ENCODE measurements at regions not wholly inside any gene's neighbourhood (a gene's known extent, or its start where the extent isn't known, plus 50 kb on each side); places are given as distances from the start of the nearest gene placed in this dataset.

DNA sequence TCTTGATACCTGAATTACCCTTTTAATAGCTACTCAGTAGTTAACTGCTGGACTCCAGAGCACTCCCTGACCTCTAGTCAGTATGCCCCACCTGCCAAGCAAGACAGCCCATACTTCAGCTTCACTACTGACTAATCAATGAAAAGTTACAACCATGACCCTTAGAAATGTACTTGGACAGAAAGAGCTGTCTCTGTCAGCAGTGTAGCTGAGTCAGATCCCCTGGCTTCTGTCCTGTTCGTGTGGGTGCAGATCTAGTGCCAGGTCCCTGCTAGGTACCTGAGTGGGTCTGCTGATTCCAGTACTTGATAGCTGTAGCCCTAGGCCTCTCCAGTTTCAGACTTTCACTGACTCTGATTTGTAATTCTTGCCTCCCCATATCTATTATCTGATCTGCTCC lies 265.8 kb upstream of the POU2AF2 start:
- TF ChIP-seq CTCF (IDR thresholded peaks at IDR 0.05; ENCODE audit: insufficient read depth, missing control alignments), result no peak
- no peak for DNase-seq (ENCODE audit: insufficient read length, low spot score)
- FAIRE-seq, result no peak

- no peak for FAIRE-seq
- no peak for TF ChIP-seq CTCF (IDR thresholded peaks at IDR 0.05; ENCODE audit: insufficient read depth, missing control alignments)
- no peak for DNase-seq (ENCODE audit: insufficient read length, low spot score)
Observed at GRCh38 chr11:110977661-110978060, 265.4 kb upstream of the ARHGAP20 start.

GRCh38 chr11:110974731-110975130 lies 262.5 kb upstream of the ARHGAP20 start:
- TF ChIP-seq CTCF (IDR thresholded peaks at IDR 0.05; ENCODE audit: insufficient read depth, missing control alignments), result no peak
- DNase-seq (ENCODE audit: insufficient read length, low spot score), result no peak
- FAIRE-seq, result no peak

GRCh38 chr11:110973401-110973980 lies 261.3 kb upstream of the ARHGAP20 start:
- DNase-seq (ENCODE audit: insufficient read length, low spot score) (no peak), FAIRE-seq (no peak)
- TF ChIP-seq CTCF (IDR thresholded peaks at IDR 0.05; ENCODE audit: insufficient read depth, missing control alignments), result no peak

DNA sequence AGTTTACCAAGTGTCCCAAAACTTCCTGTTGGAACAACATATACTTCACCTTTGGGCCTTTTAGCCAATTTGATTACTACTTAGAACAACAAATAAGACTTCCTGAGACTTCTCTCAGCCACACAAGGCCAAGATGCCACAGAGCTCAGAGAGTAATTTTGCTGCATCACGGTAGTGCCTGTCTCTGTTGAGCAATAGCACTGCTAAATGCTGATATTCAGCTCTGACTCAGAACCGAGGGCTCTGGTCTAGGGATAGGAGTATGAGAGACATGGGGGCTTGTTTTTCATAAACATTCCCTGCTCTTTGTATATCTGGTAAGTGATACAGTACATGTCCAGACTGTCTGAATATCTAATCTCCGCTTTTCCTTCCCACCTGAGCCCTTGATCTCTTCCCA lies 260.4 kb upstream of the ARHGAP20 start:
- no peak for TF ChIP-seq CTCF (IDR thresholded peaks at IDR 0.05; ENCODE audit: insufficient read depth, missing control alignments)
- FAIRE-seq (no peak), DNase-seq (ENCODE audit: insufficient read length, low spot score) (no peak)

DNA sequence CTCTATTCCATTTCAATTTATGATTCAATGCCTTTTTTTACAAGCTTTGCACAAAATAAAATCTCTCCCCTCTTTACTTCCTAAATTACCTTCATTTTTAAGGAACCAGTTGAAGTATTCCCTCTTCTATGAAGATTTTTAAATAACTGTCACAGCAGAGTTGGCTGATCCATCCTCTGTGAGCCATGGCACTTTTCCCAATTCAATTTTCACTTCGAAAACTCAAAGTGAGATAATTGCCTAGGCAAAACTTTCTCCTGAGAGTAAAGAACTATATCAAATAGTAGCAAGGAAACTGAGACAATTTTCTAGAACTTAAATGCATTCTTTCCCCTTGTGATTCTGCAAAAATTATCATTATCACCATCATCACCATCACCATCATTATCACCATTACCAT lies 259.9 kb upstream of the ARHGAP20 start:
- FAIRE-seq, result no peak
- no peak for DNase-seq (ENCODE audit: insufficient read length, low spot score)
- TF ChIP-seq CTCF (IDR thresholded peaks at IDR 0.05; ENCODE audit: insufficient read depth, missing control alignments), result no peak

- DNase-seq (ENCODE audit: insufficient read length, low spot score) (no peak), FAIRE-seq (no peak)
- no peak for TF ChIP-seq CTCF (IDR thresholded peaks at IDR 0.05; ENCODE audit: insufficient read depth, missing control alignments)
Observed at GRCh38 chr11:110971140-110971539, 258.9 kb upstream of the ARHGAP20 start.

Data from D721Med (cell line).